LHCN-M2 (cell line): ENCODE measurements at regions not wholly inside any gene's neighbourhood (a gene's known extent, or its start where the extent isn't known, plus 50 kb on each side); places are given as distances from the start of the nearest gene placed in this dataset.

Source experiments
- DNase-seq: peaks from one replicate; pipeline ENCODE4 v3.0.0-alpha.2; 2012; ENCODE audit warnings: low read depth

DNA sequence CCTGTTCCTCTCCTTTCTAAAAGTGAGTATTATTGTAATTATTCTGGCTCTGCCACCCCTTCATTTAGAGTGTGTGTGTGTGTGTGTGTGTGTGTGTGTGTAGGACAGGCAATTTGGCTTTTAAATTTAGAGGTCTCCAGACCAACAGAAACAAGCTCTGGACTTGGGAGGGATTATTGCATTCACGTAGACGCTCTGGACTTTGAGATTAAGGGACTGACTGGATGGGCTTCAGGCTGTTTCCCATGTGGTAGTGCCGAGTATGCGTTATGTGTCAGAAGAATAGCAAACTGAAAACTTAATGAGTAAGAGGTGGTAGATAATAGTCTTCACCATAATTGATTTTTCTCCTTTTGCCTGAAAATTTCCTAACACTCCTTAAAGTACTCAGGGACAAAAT, 281.9 kb downstream of the USP25 start:
- DNase-seq = no peak

DNA sequence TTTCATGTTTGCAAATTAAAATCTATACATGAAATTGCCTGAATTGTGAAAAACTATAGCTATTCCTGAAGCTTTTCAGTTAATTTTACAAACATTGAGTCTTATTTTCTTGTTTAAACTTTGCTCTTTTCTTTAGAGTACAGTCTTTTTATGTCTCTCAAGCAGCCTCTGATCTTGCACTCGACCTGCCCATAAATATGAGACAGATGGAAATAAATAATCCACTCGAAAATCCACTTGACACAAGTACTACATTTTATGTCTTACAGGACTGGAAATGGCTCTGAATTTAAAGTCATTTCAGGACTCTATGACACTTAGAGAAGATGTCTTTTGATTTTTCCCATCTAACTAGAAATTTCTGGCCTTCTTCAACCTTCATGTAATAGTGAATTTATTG, 283.8 kb downstream of the USP25 start:
- DNase-seq = no peak

DNA sequence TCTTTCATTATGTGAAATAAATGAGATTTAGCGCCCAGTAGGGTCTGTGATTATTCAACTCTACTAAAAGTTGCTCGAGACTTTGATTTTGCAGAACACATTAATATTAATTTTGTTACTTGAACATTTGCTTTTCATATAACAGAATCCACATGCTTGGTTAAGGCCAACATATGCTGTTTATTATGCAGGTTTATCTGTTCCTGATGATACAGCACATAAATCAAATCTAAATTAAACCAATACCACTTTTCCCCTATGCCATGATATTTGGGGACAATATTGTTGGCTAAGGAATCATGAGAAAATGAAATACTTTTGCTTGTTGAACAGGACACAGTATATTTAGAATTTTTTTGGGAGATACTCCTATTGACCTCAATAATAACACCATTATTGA, 291.1 kb downstream of the USP25 start:
- no peak for DNase-seq

DNA sequence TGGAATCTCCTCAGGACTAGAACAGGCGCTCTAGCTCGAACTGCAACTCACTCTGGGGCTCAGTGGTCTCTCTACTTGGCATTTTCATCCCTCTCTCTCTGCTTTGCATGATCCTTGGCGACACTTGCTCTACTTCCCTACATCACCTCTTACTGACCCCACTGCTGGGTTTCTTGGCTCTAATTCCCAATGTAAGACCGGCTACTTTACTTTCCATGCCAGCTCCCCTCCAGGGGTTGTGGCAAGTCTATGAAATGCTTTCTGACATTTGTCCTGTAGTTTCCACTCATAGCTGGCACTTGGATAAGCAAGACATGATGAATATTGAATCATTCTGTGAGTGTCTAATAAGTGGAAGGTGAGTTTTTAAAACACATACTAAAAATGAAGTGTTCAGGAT, 292.3 kb downstream of the USP25 start:
- DNase-seq = no peak

DNA sequence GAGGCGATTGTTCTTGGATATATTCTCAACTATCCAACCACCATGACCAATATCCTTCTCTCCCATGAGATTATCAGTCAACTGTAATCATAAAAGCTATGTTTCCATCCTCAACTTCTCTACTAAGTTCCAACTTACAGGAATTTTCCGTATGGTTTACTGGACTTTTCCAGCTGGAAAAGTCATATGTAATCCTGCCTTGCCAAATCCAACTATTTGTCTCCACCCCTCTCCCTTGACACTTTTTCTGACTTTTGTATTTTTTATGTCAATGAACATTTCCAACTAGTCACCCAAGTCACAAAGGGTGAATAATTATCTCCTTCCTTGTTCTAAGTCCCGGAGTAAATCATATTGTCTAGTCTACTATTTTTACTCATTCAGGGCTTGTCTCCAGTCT, 293.1 kb downstream of the USP25 start:
- DNase-seq = no peak

DNA sequence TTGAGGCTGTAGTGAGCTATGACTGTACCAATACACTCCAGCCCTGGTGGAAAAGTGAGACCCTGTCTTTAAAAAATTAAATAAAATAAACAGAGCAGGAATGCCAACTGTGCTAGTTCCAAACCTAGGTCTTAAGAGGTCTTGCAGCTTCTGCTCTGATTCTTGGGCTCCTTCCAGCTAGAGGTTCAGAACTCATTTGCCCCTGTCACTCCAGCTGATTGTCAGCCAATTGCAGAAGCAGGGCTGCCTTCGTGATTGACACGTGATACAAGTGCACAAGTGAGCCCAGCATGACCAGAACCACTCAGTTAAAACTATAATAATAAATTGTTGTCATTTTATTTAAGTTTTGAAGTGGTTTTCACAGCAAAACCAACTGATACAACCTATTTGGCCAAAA, 298.4 kb downstream of the USP25 start:
- peak; percentile 2 for DNase-seq

DNA sequence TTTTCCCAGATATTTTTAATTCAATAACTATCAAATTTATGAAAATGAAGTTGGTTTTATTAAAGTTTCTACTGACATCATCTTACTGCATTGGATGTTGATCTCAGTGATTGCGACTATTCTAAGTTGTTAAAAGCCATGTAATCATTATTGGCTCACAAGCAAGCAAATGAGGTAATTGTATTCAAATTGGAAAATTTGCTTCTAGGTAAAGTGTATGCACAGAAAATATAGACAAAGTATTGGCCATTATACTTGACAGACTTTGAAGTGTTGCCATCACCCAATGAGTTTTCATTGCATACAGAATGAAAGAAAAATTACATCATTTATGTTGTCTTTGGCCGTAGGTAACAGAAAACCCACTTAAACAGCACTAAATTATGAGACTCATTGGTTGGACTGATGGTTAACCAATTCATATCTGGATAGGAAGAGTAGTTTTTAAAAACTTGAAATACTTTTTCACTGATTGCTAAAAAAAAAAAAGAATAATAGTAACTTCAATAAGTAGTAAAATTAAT, 299.2 kb downstream of the USP25 start:
- DNase-seq = no peak

DNA sequence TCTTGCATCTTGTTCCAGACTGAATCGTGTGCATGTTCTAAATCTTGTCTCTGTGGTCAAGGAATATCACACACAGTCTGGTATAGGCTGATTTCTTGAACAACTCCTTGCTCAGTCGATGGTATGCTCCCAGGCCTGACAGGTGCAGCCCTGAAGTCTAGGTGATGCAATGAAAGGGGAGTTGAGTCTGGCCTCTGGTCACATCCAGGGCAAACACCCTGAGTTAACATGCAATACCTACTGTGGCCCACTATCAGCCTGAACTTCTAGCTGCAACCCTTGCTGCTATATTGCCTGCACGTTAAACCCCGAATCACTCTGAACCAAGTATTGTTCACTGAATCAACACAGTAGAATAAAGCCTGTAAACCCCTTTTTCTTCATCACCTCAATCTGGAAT, 303.4 kb downstream of the USP25 start:
- DNase-seq = no peak

DNA sequence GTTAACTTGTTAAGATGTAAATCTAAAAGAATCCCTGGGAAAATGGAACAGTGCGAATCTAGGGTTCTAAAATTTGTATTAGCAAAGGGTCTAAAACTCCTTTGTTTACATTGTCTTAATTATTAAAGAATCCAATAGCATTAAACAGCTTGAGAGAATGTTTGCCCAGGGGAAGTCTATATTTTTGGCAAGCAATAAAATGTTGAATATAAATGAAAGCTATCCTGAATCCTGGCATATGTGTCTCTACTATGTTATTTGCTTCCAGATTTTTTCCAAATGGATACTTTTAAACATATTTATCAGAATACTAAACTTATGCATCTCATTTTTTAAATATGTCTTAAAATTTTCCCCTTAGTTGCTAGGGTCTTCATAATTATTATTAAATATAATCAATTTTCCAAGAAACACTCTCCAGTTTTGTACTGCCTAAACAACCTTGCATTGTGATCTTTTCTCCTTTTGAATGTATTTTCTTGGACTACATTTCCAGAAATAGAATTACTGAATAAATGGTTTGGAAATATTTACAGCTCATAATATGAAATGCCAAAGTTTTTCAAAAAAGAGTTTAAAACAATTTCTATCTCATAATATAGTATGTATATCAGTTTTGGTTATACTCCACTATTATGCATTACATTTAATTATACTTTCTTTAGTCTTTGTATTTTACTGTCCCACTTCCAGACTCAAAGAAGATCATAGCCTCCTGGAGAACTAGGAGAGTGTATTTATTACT, 304.8 kb downstream of the USP25 start:
- no peak for DNase-seq

DNA sequence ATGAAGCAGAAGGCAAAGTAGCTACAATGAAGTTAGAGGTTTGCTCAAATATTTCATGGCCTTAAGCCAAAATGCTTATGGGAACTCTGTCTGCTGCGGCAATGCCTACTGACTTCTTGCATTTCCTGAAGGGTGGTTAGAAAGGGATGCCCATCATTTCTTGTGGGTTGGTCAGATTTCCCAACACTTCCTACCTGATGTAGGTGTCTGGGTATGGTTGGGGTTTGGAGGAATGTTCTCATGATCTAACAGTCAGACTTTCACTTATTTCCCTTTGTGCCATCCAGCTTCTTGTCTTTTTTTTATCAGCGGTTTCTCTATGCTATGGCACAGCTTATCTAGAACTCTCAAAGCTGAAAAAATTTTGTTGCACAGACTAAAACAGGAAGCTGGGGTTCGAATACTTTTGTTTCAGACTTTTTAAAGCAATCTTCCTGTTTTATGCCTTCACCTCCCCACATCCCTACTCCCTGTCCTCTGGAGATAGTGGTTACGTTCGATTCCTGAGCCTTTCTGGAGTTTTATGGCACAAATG, 307.7 kb downstream of the USP25 start:
- no peak for DNase-seq

DNA sequence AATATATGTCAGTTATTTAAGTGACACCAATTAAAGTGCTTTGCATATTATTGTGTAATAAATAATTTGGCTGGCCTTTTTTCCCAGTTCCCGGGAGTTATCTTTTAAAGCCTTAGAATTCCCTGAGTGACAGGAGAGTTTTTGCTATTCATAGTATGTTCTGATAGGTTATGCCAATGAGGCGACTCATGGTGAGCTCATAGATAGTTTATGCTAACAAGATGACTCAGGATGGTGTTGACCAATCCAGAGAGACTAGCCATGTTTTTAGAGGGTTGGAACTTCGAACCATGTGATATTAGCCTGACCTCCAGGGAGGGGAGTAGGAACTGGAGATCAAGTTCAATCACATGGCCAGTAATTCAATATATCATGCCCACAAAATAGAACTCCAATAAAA, 310.8 kb downstream of the USP25 start:
- peak; percentile 66 for DNase-seq

DNA sequence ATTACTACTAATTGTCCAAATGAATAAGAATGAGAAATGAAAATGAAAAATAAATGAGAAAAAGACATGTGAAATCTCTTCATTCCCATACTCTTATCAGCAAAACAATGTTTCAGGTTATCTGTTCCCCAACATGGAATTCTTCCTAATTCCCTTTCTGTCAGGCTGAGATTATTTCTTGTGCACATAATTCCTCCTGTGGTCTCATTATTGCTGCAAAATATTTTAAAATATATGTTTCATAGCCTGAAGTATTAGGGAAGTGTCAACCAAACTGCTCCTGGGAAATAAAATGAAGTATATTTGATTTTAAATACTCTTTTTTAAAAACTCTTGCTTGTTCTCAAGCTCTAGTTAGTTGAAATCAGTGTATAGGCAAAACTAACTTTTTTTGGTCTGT, 314.9 kb downstream of the USP25 start:
- DNase-seq = no peak

DNA sequence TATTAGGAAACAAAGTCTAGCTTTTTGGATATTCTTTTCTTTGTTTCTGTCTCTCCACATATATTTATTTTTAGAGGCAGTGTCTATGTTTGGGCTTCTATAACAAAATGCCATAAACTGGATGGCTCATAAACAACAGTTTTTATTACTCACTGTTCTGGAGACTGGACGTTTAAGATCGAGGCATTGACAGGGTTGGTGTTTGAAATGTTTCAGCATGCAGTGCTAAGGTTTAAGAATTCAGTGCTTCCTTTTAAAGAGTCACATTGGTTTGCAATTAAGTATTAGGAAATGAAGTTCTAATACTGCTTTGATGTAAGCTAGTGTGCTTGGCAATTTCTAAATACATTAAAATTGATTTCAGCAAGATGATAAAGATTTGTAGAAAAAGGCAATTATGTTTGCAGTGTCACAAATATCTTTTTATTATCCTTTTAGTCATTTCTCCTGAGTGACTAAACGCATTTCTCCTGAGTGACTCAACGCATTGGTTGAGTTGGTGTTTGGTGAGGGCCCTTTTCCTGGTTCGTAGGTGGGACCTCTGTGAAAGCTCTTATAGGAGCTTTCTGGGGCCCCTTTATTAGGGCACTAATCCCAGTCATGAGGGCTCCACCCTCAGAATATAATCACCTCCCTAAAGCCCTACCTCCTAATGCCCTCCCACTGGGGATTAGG, 317.0 kb downstream of the USP25 start:
- DNase-seq = peak; percentile 55

DNA sequence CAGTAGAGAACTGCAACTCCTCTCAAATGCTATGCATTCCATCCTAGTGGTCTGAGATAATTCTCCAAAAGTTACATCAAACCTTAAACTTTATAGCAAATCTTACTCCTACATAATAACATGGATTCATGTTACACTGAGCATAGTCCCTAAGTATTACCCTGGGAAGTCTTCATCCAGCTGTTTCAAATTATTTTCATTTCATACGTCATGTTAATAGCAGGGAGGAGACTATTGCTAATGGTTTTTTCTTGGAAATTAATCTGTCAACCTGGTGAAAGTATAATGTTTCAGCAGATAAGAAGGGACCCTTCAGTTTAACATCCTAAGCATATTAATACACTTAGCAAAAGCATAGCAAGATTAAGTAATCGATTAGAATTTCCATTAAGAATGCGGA, 318.1 kb downstream of the USP25 start:
- no peak for DNase-seq

DNA sequence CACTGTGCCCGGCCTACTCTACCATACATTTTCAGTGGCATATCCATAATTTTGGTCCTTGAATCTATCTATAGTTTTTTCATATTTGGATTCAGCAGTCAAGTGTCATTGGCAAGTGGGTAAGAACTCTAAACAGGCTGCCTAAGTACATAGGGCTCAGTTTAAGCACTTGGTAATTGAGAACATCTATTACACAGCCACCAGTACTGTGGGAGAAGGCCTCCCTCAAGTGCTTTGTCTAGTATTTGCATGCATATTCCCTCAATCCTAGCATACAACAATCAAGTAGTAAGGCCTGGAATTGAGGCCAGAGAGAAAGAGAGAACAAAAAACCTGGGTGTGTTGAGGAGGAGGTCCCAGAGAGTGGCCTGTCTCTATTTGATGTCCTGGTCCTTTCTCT, 325.2 kb downstream of the USP25 start:
- no peak for DNase-seq

DNA sequence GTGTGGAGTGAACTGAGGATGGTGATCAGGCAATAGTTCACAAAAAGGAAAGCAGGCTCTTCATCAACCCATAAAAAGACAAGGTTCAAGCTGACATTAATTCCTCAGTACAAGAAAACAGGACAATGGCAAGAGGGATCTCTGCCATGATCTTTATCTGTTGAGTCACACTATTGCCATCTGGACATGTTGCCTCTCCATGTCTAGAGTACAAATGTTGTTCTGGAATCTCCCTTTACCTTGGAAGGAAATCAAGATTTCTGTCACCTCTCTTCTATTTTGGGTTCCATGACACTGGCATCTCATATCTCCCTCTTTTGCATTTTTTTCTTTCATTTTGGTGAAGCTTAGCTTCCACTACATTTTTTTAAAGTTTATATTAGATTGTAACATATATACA, 329.1 kb downstream of the USP25 start:
- DNase-seq = no peak

DNA sequence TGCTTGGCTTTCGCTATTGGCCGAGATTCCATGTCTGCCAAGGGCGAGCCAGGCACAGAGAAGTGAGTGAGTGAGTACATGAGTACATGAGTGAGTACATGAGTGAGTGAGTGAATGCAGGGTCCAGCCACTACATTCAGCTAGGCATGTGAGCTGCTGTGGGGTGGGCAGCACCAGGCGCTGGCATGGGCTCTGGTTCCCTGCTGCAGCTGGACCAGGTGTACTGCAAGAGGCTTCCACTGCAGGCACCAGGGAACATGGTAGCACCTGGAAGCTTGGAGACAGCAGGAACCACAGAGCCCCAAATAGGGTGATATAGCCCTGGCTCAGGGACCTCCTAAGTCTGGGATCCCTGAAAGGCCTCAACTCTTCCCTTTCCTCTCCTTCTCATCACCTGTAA, 330.2 kb downstream of the USP25 start:
- DNase-seq = no peak

DNA sequence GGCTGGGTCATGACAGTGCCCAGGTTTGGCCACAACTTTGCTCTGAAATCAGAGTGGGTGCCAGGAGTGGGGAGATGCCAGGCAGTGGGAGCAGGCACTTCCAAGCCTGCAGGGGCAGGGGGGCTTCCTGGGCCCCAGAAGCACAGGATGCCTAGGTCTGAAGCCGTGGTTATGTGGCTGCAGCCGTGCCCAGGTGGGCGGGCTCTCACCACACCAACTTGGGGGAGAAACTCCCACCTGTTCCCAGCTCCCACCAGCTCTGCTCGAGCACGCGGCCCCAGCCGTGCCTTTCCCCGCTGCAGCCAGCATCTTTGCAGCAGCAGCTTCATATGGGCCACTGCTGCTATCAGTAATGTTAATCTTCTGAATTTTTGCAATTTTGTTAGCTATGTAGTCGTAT, 331.4 kb downstream of the USP25 start:
- no peak for DNase-seq

DNA sequence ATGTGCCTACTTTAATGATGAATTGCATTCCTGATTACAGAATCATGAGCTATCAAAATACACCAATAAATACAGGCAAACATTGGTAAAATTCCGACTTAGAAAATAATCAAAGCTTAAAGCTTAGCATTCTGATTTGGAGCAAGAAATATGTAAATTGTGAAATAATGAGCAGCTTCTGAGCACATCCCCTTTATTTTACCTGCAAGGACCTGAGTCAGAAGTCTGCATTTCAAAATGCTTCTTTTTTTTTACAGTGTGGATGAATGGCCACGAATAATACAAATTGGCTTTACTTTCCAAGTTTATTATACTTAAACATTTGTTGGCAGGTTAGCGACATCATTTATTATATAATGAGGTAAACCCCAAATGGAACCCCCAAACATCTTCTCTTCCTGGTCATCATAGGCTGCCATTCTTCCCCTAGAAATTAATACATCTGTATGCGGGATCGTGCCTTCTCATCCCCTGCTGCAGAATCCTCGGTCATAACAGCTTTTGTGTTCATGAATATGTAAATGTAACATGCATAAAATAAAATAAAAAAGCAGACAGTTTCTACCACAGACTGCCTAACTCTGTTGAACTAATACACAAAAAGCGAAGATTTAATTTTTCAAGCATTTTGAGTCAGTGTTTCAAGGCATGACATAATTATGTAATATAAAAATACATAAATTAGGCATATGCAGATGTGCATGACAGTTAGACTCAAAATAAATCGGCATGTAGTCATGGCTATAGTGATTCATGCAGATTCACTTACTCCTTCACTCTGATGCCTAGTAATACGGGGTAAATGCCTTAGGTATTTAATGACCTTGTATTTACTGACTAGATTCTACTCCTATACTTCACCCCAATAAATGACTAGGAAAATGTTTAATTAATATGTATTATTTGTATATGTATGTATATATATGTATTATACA, 339.7 kb downstream of the USP25 start:
- no peak for DNase-seq

DNA sequence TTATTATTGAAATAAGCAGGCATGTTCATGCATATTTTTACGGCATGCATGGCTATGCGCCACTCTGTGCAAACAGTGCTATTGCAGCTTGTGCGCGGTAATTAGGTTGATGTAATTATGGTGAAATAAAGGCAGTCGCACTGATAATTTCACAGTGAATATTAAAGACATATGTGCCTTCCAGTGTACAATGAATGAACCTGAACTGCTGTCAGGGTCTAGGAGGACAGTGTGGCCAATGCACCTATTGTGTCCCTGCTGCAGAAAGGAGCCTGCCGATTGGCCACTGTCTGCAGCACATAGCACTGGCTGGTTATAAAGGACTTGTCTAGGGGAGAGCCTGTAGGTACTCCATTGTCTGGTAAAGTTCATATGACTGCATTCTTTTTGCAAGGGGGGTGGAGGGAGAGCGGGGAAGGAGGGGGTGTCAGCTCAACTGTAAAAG, 340.4 kb downstream of the USP25 start:
- no peak for DNase-seq

DNA sequence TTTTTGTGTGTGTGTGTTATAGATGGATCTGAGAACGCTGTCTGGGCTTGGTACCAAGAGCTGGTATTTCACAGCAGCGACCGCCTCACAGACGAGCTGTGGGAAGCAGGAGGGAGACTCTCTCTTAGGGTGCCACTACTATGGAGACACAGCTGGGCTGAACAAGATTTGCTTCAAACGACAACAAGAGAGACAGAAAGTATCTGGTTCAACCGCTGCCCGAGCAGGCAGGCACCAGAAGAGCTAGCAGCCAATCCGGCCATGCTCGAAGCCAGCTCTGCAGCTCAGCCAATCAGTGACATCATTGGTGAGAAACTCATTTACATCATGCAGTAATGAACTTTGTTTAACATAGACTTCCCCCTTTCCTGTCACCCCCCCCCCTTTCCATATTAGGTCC, 341.3 kb downstream of the USP25 start:
- no peak for DNase-seq

DNA sequence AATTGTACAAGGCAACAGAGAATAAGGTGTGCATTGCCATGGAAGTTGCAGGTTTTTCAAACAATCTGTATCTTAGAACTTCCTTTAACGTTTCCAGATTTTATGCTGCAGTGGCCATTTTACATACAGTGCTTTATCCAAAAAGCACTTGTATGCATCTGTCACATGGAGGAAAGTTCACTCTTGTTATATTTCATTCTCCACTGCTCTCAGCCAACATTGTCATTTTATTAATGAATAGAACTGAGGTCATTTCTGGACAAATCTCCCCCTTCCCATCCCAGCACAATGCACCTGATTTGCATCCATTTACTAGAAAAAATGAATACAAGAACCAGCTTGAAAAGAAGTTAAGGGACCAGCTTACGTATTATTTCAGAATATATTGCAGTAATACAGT, 342.0 kb downstream of the USP25 start:
- no peak for DNase-seq
